GM21528 (cell line): ENCODE measurements at regions not wholly inside any gene's neighbourhood (a gene's known extent, or its start where the extent isn't known, plus 50 kb on each side); places are given as distances from the start of the nearest gene placed in this dataset.

Source experiments
- ATAC-seq: cut with Tn5 transposase; IDR thresholded peaks from one replicate; pipeline ENCODE4 v1.9.1; 2021; ENCODE audit warnings: mild to moderate bottlenecking, moderate library complexity; ENCODE audit not compliant: unreplicated experiment, low FRiP score

- ATAC-seq = no peak
Observed at GRCh38 chr6:51352506-51353029, 533.9 kb downstream of the TFAP2B start.

- no peak for ATAC-seq
Observed at GRCh38 chr6:51360287-51360686, 541.6 kb downstream of the TFAP2B start.

GRCh38 chr6:51365566-51365965 lies 546.9 kb downstream of the TFAP2B start:
- no peak for ATAC-seq

GRCh38 chr6:51369485-51369884 lies 550.8 kb downstream of the TFAP2B start:
- ATAC-seq = no peak

GRCh38 chr6:51382847-51383246 lies 564.2 kb downstream of the TFAP2B start:
- ATAC-seq = no peak

GRCh38 chr6:51384736-51385135 lies 566.1 kb downstream of the TFAP2B start:
- ATAC-seq = no peak

GRCh38 chr6:51386347-51386836 lies 567.7 kb downstream of the TFAP2B start:
- ATAC-seq = no peak

GRCh38 chr6:51387907-51388306 lies 569.2 kb downstream of the TFAP2B start:
- no peak for ATAC-seq

- no peak for ATAC-seq
Observed at GRCh38 chr6:51394061-51394460, 575.4 kb downstream of the TFAP2B start.

- no peak for ATAC-seq
Observed at GRCh38 chr6:51396583-51396982, 577.9 kb downstream of the TFAP2B start.

GRCh38 chr6:51398064-51398705 lies 579.5 kb downstream of the TFAP2B start:
- ATAC-seq = no peak

GRCh38 chr6:51398793-51399192 lies 580.1 kb downstream of the TFAP2B start:
- ATAC-seq = no peak

GRCh38 chr6:51410453-51410852 lies 591.8 kb downstream of the TFAP2B start:
- ATAC-seq = no peak

GRCh38 chr6:51411496-51412125 lies 592.9 kb downstream of the TFAP2B start:
- no peak for ATAC-seq

- ATAC-seq = no peak
Observed at GRCh38 chr6:51414361-51414760, 595.7 kb downstream of the TFAP2B start.

- ATAC-seq = no peak
Observed at GRCh38 chr6:51415501-51415900, 596.8 kb downstream of the TFAP2B start.

GRCh38 chr6:51429017-51429712 lies 610.5 kb downstream of the TFAP2B start:
- ATAC-seq = no peak

- ATAC-seq = no peak
Observed at GRCh38 chr6:51430589-51430988, 611.9 kb downstream of the TFAP2B start.

- ATAC-seq = no peak
Observed at GRCh38 chr6:51432481-51432880, 613.8 kb downstream of the TFAP2B start.

GRCh38 chr6:51450248-51450957 lies 631.7 kb downstream of the TFAP2B start:
- ATAC-seq = no peak

GRCh38 chr6:51450958-51451357 lies 632.3 kb downstream of the TFAP2B start:
- no peak for ATAC-seq
